ENCODE measurements at regions not wholly inside any gene's neighbourhood (a gene's known extent, or its start where the extent isn't known, plus 50 kb on each side); places are given as distances from the start of the nearest gene placed in this dataset.
"Not testable (repeated sequence)": the region's sequence is repeated elsewhere in the genome, so short reads cannot be mapped to it uniquely, and the experiment has no call there.

DNA sequence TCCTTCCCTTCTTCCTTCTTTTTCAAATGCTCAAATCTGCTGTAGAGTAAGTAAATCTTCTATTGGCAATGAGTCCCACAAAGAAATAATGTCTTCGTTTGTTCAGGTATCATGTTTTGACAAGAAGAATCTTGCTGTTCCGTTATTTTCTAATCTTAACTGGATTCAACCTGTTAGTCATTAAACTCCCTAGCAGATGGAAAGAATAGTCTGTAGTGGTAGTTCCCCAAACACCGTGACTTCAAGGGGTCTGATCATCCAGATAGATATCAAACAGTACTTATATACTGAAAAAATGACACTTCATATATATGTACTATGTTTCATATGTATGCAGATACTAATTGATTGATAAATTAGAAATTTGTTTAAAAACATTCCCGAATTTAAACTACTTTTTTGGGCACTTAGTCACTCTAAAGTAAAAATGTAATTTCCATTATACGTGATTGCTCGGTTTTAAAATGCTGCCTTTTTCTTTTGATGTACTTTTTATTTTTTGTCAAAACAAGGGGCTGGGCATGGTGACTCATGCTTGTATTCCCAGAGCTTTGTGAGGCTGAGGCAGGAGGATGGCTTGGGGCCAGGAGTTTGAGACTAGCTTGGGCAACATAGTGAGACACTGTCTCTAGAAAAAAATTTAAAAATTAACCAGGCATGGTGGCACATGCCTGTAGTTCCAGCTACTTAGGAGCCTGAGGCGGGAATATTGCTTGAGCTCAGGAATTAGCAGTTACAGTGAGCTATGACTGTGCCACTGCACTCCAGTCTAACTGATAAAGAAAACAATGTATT is 335.7 kb upstream of the SNX7 start:
- peak; percentile 90 for DNase-seq

DNA sequence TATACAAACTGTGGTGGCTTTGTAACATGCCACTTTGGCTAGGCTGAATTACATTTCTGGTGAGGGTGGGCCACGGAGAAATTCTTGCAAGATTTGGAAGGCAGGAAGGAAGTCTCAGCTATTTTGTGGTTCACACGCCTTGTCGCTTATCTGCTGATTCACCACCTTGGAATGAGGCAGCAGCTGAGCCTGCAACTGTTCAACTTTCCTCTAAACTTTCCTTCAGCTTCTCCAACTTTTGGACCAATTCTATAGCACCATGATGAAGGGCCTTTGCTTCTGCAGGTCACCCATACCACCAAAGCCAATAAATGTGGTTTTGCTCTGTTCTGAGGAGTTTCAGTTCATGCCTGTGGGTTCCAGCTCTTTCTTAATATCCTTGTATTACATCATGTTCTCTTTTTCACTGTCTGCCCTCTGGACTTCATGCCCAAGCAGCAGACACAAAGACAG is 337.6 kb upstream of the SNX7 start:
- peak; percentile 92 for DNase-seq

DNA sequence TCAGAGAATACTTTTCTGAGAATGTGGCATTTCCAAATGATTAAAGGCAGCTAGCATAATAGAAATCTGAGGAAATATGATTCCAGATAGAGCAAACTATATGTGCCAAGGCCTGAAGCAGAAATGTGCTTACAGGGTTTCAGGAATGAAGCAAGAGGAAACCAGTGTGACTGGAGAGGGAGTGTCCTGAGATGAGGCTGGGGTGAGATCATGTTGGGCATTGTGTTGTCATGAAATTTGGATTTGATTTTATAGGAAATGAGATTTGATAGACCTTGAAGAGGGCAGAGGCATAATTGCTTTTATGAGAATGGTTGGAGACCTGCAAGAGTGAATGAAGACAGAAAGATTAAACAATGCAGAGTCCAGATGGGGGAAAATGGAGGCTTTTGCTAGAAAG is 338.1 kb upstream of the SNX7 start:
- peak; percentile 78 for DNase-seq

DNA sequence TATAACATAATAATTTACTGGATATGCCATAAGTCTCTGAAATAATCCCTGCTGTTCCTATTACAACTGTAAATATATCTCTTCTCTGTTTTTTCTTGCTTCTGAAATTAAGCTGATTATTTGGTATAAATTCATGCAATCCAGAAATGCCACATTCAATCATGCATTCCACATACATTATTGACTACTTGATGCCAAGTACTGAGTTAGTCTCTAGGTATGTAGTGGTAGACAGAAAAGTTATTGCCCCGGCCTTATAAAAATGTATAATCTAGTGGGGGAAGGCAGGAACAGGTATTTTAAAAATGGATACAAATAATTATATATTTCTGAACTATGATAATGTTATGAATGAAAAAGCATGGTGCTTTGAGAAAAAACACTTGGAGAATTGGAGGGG is 338.6 kb upstream of the SNX7 start:
- DNase-seq = no peak

DNA sequence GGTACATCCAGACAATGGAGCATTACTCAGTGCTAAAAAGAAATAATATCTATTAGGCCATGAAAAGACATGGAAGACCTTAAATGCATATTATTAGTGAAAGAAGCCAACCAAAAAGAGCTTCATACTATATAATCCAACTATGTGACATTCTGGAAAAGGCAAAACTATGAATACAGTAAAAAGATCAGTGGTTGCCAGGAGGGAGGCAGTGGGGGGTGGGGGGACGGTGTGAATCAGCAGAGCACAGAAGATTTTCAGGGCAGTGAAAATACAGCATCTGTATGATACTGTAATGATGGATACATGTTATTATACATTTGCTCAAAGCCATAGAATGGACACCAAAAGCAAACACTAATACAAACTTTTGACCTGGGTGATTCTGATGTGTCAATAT is 339.4 kb upstream of the SNX7 start:
- DNase-seq = no peak

DNA sequence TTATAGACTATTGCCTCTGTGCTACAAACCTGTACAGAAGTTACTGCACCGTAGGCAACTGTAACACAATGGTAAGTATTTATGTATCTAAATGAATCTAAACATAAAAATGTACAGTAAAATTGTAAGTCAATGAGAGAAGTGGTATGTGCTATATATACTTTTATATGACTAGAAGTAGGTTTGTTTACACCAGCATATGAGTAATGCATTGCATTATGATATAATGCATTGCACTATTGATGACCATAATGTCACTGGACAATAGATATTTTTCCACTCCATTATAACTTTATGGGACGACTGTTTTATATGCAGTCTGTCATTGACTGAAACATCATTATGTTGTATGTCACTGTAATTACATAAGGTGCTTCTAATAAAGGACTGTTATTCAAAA is 340.3 kb upstream of the SNX7 start:
- no peak for DNase-seq

DNA sequence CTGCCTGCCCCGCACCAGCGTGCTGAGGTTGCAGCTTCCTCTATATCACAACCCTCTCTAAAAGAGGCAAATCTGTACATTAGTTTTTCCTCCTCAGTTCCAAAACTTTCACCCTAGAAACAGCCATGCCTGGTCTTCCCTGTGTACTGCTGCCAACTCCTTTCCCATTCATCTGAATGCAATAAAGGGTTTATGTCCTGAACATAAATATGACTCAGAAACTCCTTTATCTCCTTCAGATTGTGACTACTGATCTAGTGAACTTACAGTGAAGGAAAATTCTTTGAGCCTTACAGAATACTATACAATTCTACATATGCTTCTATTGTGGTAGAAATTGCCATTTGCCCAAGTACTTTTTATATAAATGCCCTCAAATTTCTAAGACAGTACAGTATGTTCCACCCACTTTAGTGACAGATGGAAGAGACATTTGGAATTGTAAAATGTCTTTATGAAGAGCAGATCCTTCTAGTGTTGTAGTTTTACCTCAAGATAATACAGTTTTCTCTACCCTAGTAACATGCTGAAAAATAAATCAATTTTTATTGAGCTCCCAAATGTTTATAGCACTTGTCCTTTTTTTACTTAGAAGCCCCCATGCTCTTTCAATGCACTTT is 345.1 kb upstream of the SNX7 start:
- peak; percentile 65 for DNase-seq

DNA sequence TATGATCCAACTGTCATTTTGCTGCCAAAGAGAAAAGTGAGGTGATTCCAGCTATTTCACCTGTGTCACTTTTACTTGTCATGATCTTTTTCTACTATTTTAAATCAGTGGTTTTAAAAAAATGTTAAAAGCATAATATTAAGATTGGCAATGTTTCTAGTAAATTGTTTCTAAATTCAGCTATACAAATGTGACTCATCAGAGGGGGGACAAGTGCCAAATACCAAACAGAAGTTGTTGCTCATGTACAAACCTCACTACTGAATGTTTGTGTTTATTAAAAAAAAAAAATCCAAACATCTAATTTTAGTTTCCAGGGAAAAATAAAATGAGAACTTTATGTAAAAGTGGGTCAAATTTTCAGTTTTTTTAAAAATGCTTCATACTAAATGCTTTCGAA is 346.2 kb upstream of the SNX7 start:
- DNase-seq = peak; percentile 66

DNA sequence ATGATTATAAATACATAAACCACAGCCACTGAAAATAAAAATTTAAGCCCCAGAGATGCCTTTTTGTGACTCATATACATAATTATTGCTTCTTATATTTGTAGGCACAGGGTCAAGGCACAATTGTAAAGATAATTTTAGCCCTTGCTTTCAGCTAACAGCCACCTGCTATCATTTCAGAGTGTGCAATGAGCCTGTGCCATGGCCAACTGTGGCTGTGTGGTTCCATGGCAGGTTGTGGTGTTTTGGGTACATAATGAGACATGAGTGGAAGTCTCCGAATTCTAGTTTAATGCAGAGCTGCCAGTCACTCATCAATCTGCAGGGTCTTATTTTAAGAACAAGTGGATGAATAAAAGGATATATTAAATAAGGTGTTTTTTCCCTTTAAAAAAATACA is 346.9 kb upstream of the SNX7 start:
- DNase-seq = no peak

DNA sequence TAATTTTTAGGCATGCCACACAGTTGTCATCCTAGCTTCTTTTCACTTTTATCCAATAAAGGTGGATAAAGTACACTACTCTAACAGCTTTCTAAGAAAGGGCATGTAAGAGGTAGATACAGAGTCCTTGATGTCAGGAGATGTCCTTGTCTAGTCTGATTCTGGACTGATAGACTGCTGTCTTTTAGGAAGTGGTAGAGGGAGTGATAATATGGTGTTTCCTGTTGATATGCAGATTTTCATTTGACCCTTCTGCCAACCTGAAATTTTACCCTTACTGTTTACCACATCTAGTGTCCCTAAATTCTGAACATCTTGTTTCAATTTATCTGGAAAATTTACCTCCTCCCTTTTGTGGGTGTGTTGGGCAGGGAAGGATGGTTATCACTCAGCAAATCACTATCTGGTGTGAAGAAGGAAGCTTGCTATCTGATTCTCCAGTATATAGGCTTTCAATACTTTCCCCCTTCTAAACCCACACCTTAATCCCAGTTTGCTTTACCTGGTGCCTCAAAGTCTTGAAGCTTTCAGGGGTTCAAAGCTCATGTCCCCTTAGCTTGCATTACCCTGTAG is 354.9 kb upstream of the SNX7 start:
- DNase-seq = no peak

DNA sequence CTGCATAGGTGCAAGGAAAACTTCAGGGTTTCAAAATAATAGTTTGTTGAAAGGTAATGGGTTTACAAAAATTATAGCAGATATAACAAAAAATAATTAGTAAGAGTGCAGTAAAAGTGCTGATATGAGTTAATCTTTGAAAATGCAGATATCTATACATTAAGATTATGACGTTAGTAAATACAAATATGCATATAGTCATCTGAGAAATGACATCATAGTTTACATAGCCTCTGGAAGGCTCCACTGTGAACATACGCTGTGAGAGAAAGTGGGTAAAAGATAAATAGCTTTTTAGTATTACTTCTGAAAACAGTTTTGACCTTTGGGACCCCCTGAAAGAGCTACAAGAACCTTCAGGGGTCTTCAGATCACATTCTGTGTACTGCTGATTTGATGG is 356.2 kb upstream of the SNX7 start:
- DNase-seq = no peak

DNA sequence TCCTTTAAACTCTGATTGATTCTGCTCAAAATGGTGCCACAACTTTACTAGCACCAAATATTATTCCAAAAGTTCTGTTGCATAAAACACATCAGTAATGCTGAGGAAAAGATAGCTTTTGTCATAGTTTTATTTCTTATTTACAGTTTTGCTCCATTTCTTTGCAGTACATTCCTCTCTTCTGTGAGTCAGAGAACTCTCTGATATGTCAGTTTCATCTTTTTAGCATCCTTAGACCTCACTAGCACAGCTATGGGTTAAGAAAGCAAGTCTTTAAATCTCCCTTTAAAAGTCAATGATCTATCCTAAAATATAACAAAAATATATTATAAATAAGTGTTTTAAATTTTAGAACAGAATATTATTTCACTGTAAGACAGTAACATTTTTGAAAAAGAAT is 356.6 kb upstream of the SNX7 start:
- DNase-seq = no peak

DNA sequence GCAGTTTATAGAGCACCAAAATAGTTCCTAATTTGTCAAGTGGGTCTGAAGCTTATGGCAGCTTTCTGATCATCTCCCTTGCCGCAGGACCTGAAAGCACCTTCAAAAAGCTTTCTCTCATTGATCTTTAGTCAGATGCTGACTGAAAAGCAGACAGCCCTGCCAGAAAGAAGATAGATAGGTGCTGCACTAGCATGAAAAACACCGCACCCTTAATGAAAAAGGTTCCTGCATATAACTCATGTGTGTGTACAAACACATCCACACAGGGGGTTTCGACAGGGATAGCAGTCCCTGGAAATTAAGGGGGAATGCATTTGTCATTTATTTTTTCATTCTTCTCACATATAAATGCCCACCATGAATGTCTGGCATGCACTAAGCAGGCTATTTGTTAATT is 361.7 kb upstream of the SNX7 start:
- no peak for DNase-seq

DNA sequence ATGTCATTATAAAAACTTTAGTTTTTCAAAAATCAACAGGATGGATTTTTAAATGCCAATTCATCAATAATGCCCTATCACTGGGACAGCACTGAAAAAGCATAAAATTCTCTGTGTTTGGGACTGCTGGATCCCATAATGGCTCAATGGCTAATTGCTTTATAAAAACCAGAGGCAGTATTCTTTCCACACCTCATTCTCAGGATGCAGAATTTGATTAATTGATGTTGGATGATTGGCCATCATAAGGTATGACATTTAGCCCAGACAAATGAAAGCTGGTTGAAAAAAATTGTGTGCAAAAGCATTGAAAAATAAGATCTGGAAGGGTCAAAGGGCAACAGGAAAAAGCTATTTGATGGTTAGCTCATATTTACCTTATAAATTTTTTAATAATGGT is 362.2 kb upstream of the SNX7 start:
- no peak for DNase-seq

DNA sequence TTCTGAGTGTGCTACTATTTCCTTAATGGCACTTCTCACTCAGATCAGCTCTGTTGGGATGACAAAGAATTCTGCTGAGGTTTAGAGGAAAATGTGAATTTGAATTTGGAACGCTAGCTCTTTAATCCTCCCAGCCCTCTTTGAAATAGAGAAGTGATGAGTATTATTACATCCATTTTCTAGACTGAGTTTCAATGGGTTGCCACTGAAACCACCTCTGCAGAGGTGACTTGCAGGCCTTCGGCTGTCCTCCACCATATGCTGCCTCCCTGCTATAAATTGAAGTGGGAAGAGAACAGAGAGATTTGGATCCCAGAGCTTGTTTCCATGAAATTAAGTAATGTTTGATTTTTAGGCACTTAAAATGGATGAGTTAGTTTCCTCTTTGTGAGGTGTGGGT is 363.2 kb upstream of the SNX7 start:
- DNase-seq = no peak

DNA sequence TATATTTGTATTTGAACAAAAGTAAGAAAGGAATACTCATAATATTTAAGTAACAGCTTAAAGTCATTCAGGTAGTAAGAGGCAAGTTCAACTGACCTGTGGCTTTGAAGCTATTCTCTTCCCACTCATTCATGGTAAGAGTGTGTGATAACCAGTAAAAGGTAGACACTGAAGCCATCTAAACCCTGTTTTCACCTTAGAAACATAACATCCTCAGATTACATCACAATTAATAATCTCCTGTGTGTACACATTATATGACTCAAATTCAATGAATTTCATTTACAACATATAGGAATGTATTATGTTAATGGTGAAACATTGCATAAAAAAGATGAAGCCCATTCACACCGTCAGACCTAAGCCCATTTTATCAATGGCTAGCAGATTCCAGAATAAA is 364.8 kb upstream of the SNX7 start:
- DNase-seq = no peak

DNA sequence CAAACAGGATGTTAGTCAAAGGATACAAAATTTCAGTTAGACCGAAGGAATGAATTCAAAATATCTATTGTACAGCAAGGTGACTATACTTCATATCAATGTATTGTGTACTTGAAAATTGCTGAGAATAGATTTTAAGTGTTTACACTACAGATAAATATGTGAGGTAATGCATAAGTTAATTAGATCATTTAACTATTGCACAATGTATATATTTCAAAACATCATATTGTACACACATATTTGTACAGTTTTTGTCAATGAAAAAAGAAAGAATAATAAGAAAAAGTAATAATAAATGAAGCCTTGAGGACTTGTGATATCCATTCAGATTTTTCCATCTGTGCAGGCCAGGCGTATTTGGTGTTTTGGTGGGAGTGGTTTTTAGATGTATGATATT is 367.4 kb upstream of the SNX7 start:
- DNase-seq = no peak

DNA sequence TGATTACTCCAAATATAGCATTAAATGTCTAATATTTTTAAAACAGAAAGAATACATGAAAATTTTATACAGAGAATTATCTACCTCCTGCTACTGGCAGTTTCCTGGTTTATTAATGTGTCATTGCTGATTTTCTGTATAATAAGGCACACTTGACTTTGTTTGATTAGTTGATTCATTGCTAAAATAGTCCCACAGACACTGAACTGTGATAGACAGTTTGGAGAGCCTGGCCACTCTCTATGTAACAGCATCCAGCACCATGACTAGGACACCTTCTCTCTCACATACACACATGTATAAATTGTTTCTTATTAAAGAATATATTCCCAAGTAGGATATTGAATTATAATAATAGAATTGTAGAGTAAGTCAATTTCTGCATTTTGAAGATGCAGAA is 368.5 kb upstream of the SNX7 start:
- DNase-seq = no peak

DNA sequence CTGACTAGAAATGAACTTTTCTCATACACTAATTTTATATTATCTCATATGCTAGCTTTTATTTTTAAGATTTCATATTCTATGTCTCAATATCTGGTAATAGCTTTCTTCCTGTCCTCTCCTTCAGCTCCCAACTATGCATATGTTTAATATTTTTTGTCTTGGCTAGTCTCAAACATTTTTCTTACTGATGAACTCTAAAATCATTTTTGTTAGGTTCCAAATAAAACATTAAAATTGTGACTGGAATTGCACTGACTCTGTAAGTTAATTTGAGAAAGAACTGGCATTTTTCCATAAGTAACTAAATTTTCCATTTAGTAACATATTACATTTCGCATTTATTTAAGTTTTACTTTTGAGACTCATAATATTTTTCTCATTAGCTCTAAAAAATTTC is 368.5 kb upstream of the DPYD start:
- no peak for DNase-seq

DNA sequence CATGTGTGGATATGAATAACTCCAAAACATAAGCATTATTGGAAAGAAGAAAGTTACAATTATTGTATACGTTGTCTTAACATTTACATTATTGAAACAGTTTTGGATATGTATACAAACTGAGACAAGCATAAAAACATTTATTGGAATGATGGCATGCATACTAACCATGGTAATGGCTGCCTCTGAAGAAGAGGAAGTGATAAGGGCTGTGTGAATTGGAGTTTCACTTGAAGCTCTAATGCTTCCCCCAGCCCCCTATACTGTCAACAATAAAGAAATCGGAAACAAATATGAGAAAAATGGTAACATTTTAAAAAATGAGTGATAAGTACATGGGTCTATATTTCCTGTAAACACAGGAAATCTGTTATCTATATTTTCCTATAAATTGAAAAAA is 367.7 kb upstream of the DPYD start:
- DNase-seq = no peak

DNA sequence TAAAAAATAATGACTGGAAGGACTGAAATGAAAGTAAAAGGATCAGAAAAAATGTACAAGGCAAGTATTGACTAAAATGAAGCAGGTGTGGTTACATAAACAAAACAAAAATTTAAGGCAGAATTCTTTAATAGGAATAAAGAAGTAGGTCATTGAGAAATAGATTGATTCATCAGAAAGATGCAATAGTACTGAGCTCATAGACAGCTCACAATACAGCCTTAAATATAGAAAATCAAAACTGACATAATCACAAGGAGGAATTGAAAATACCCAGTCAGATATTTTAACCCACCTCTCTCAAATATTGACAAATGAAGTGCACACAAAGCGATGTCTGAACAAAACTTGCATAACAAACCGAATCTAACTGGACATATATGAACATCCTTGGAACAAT is 366.8 kb upstream of the DPYD start:
- no peak for DNase-seq

DNA sequence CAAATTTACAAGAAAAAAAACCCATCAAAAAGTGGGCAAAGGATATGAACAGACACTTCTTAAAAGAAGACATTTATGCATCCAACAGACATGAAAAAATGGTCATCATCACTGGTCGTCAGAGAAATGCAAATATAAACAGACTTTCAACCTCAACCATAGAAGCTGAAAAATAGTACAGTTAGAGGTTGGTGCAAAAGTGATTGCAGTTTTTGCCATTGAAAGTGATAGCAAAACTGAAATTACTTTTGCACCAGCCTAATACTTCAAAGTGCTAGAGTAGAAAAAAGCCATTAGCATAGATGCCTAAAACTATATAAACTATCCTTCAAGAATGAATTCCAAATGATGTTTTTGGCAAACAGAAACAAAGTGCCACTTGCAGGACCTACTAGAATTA is 365.8 kb upstream of the DPYD start:
- no peak for DNase-seq

DNA sequence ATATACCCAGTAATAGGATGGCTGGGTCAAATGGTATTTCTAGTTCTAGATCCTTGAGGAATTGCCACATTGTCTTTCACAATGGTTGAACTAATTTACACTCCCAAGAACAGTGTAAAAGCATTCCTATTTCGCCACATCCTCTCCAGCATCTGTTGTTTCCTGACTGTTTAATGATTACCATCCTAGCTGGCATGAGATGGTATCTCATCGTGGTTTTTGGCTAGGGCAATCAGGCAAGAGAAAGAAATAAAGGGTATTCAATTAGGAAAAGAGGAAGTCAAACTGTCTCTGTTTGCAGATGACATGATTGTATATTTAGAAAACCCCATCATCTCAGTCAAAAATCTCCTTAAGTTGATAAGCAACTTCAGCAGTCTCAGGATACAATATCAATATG is 364.5 kb upstream of the DPYD start:
- DNase-seq = not testable (repeated sequence)

DNA sequence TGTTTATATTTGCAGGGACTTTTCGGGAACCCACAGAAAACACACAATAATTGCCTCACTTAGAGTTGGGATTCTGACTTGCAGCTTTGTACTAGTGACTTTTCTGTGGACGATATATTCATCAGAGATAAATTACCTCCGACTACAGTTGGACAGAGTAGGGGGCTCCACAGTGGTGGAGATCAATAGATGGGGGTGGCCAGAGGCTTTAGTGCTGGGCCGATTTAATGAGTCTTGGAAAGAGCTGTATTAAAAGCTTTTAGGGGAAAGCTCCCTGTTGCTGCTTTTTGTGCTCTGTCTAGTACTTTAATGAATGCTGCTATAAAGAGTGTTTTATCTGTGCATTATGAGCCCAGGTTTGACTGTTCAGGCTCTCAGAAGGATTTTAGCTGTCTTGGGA is 359.2 kb upstream of the DPYD start:
- DNase-seq = no peak
